Ecto neural progenitor cell (in vitro differentiated cells): ENCODE measurements at regions not wholly inside any gene's neighbourhood (a gene's known extent, or its start where the extent isn't known, plus 50 kb on each side); places are given as distances from the start of the nearest gene placed in this dataset.
"Not testable (repeated sequence)": the region's sequence is repeated elsewhere in the genome, so short reads cannot be mapped to it uniquely, and the experiment has no call there.

ENCODE experiments used
- DNase-seq: peaks from one replicate; pipeline ENCODE4 v3.0.0-alpha.2; 2018; ENCODE audit warnings: low spot score

DNA sequence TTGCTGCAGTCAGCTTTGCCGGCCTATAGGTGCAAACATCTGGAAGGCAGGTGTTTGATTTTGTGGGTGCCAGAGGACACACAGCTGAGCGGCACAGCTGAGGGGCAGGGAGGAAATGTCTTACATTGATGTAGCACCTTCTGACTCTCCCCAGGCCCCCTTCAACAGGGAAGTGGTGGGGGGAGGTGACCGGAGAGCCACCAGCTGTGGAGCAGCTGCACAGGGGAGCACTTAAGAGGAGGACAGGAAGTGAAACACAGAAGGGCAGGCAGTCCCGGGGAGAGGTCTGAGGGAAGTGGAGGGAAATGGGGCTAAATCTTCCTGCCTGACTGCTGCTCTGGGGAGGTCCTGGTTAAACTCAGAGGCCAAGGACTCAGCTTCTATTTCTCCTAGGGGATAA, 409.1 kb downstream of the TNS1 start:
- DNase-seq: no peak

- DNase-seq: no peak
These were observed 414.5 kb downstream of the TNS1 start for GRCh38 chr2:217588266-217588665.

DNA sequence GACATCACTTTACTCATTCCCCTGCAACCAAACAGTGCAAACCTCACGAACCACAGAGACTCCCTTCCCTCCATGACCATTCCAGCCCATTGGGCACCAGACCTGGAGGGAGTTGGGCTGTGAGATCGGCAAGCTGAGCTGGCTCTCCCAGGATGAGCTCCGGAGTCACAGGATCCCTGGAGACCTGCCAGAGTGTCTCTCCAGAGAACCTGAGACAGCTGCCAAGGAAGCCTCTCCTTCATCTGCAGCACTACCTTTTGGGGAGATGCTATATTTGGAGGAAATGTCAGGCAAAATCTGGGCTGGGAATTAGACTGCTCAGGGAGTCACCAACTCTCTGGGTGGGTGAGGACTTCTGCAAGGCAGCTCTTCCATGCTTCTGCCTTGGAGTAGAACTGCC, 417.4 kb downstream of the TNS1 start:
- DNase-seq: no peak

DNA sequence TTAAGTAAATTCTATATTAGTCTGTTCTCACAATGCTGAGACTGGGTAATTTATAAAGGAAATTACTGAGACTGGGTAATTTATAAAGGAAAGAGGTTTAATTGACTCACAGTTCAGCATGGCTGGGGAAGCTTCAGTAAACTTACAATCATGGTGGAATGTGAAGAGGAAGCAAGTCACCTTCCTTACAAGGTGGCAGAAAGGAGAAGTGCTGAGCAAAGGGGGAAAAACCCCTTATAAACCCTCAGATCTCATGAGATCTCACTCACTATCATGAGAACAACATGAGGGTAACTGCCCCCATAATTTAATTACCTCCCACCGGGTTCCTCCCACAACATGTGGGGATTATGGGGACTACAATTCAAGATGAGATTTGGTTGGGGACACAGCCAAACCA, 422.4 kb downstream of the TNS1 start:
- DNase-seq: not testable (repeated sequence)

DNA sequence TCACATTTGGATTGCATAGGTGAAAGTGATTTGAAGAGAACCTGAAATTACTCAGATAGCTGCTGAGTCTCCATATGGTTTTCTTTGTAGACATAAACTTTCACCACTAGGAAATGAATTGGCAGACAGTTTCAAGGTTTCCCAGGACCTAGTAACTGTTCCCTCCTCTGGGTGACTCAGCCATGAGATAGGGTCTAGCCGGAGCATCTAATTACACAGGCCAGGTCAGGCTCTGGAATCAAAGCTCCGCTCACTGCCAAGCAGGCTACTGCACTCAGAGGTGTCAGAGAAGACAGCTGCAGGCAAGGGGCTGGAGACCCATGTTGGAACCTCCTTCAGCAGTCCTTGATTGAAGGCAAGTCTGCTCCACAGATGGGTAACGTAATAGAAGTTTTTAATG, 429.2 kb downstream of the TNS1 start:
- DNase-seq: no peak

GRCh38 chr2:217570394-217570793, 432.4 kb downstream of the TNS1 start:
- no peak for DNase-seq

GRCh38 chr2:217568289-217568971, 434.4 kb downstream of the TNS1 start:
- DNase-seq: no peak

DNA sequence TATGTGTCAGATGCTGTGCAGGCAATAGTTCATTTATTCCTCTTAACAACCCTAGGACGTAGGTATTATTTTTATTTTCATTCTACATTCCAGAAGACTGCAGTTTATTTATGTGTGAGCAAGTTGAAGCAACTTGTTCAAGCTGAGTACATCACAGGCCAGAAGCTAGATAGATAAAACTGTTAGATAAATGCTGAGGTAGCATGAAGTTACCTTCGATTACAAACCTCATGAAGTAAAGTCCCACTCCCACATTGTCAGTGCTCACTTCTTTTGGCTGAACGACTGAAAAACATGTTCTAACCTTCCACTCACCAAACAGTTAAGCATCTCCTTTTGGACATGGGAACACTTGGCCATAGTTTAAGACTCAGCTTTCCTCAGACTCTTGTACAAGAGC, 439.2 kb downstream of the TNS1 start:
- no peak for DNase-seq

DNA sequence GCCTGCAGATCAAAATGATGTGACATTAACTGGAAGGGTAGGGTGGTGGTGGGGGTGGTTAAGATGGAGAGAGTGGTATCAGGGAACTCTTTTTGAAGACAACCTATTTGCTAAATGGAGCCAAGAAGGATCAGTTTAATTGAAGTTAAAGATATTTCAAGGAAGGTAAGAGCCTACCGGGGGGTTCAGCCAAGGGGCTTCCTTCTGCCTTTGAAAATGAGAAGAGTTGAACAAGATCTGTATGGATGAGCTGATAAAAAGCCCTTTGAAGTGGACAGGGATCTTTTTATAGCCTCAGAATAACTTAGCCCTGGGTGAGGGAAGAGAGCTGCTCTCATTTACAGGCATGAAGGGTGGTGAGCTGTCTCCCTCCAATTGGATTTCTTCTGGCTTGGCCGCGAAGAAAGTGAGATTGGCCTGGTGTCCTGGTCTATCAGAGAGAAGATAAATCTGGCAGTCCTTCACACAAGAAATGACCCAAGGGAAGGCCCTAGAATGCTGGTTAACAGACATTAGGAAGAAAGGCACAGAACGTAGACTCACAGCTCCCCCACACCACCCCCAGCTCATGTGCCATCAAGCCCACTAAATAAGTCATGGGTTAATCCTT, 439.8 kb downstream of the TNS1 start:
- DNase-seq: no peak

DNA sequence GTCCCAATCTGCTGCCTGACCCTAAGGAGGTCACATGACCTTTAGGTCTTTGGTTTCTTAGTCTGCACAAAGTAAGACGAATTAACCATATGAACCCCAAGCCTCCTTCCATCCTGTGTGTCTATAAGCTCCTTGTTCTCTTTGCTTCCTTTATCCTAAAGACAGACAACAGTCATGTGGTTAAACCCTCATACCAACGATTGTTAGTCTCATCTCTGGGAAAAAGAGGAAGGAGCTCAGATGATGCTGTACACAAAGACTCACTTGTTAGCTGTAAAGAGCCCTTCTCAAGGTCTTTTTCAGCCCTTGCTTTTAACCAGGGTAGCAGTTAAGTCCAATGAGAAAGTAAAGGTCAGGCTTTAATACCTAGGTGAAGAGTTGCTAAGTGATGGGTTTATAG, 443.7 kb downstream of the TNS1 start:
- DNase-seq: no peak

DNA sequence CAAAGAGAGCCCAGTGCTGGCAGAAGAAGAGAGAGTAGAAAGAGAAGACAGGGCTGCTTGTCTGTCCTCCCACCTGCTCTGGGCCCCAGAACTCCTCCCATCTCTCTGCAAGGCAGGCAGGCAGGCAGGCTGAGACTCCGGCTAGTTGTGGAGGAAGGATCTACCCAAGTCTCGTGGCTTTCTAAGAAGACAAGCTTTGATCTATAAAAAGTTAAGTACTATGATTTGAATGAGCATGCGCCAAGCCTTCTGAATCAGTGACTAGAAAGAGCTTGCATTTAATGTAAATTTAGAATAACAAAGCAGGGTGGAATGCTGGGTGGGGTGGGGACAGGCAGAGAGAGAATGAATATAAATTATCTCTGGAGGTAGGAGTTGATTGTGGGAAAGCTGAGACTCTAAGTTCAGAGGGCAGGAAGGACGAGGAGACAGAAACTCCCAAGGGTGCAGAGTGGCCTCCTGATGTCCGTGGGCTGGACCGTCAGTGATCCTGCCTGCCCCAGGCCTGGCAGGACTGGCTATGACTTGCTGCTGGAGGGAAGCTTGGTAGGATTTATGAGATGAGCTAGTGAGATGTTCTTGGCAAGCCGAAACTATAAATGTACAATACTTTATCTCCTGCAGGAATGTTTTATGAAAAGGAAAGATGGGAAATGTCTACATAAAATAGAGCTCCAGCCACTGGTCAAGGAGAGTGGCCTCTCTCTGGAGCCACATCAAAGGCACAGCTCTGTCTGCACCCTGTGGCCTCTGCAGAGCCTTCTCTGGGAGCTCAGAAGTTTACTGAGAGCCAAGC, 447.5 kb downstream of the TNS1 start:
- no peak for DNase-seq

GRCh38 chr2:217553679-217554078, 449.1 kb downstream of the TNS1 start:
- DNase-seq: no peak

- no peak for DNase-seq
These were observed 449.6 kb downstream of the TNS1 start for GRCh38 chr2:217553202-217553601.

GRCh38 chr2:217552081-217552480, 450.7 kb downstream of the TNS1 start:
- no peak for DNase-seq

DNA sequence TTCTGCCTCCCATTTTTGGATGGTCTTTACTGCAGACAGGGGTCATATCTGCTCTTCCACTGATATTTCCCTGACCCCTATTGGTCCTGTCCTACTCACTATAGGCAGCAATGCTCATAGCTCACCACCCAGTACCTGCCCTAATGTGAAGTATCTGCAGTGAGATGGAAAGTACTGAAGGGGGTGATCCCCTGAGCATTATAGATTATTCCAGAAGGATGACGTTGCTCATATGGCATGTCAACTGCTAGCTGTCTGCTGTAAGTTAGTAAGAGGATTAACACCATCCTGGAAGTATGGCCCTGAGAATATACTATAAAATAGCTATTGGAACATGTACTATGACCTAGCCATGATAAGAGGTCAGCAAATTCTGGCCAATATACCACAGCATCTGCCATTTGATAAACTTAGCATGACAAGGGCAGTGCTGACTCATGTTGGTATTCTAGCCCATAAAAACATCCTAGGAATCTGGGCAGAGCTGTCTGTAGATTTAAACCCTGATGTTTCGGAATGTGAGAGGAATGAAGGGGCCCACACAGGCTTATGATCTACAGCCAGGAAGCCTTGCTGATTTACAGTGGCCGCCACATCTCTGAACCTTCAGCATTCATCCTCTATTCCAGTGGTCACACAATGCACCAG, 451.4 kb downstream of the TNS1 start:
- no peak for DNase-seq

DNA sequence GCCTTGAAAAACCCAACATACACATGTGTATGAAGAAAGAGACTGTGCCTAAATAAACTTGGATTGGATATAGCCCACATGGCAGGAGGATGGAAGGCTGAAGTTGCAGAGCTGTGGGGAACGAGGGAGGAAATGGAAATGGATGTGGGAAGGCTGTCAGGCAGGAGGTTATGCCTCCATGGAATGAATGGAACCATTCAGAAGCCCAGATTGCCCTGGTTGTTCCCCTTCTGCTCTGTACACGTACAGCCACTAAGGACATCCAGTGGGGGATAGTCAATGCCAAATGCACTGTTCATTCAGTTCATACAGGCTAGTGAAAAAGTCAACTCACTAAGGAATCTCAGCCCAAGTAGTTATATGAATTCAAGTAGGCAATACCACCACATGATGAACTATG, 463.7 kb downstream of the TNS1 start:
- no peak for DNase-seq

GRCh38 chr2:217538719-217539118, 464.1 kb downstream of the TNS1 start:
- no peak for DNase-seq

- DNase-seq: no peak
These were observed 466.7 kb downstream of the TNS1 start for GRCh38 chr2:217535957-217536708.

GRCh38 chr2:217530392-217531090, 472.3 kb downstream of the TNS1 start:
- no peak for DNase-seq

DNA sequence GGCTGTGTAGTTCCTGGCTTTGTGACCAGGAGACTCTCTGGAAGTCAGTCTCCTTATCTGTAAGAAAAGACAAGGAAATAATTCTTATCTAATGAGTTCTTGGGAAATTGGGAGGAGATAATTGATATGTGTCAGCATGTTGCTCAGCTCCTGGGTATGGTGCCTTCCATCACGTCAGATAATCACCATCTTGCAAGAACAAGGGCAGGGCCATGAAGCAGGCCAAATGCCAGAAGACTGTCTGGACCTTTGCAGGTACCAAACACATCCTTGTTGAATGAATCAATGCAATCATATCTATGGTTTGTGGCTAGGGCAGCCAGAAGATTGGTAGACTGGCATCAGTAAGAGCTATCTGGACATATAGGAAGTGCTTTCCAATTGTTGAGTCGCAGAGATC, 473.5 kb downstream of the TNS1 start:
- no peak for DNase-seq

DNA sequence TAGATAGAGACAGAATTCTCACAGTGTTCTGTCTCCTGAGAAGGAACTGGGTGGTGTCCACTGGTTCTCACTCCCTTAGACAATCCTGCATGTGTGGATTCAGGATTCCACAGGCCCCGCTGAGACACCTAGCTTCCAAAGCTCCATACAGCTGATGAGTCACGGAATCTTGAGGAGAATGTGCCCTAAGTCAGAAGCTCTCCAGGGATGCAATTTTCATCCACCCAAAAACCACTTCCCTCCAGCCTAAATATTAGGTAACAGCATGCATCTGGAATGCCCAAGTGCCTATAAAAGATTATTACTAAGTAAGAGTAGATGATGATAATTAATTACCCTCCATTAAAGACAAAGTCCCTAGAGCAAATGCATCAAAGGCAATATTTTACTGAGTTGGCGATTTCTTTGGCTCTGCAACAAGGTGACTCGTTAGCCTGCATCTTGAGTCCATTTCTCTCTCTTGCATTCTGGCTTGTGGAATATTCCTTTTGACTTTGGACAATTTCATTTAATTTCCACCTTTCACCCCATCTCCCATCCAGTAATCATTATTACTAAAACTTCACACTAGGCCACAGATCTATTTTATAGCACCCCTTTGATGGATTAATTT, 475.1 kb downstream of the TNS1 start:
- DNase-seq: no peak
